ENCODE measurements at regions not wholly inside any gene's neighbourhood (a gene's known extent, or its start where the extent isn't known, plus 50 kb on each side); places are given as distances from the start of the nearest gene placed in this dataset.

DNA sequence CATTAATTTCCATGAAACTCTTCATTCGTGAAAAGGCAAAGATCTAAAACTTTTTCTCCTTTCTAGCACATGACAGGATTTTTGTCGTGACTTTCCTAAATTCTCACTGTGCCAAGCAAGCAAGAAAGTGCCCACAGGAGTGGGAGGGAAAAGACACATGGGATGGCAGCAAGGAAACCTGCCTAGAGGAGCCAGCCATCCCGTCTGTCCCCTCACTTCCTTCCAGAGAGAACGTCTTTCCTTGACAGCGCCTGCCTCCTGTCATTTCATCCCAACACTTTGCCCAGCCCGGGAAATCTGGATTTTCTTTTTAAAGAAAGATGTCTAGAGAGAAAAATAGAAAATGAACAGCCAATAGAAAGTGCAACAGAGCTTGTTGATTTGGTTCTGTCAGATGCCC, 200.6 kb upstream of the PTBP2 start (continued):
- TF ChIP-seq USF2 (IDR thresholded peaks at IDR 0.05; ENCODE audit: borderline replicate concordance, low read depth, low read length) (no peak), GATA2 (CRISPR knock-in tag; IDR thresholded peaks at IDR 0.05) (no peak), RFX5 (IDR thresholded peaks at IDR 0.05; ENCODE audit: low read length) (no peak), RXRA (IDR thresholded peaks at IDR 0.05; ENCODE audit: borderline replicate concordance, low read depth) (no peak), YY1 (IDR thresholded peaks at IDR 0.05; ENCODE audit: low read depth) (no peak), IRF3 (IDR thresholded peaks at IDR 0.05; ENCODE audit: low read depth, low read length) (no peak), FOSL2 (IDR thresholded peaks at IDR 0.05; ENCODE audit: borderline replicate concordance, low read depth) (no peak), CHD2 (IDR thresholded peaks at IDR 0.05; ENCODE audit: low read length, partially characterized antibody) (no peak), SMC3 (IDR thresholded peaks at IDR 0.05; ENCODE audit: low read depth, low read length) (no peak), TEAD4 (IDR thresholded peaks at IDR 0.05; ENCODE audit: borderline replicate concordance, insufficient read depth) (no peak), JUND (IDR thresholded peaks at IDR 0.05) (no peak), EP300 (IDR thresholded peaks at IDR 0.05; ENCODE audit: borderline replicate concordance in 1 of 2, low read depth in 1 of 2, low read length in 1 of 2) (no peak)
- TF ChIP-seq, protein P1, sequence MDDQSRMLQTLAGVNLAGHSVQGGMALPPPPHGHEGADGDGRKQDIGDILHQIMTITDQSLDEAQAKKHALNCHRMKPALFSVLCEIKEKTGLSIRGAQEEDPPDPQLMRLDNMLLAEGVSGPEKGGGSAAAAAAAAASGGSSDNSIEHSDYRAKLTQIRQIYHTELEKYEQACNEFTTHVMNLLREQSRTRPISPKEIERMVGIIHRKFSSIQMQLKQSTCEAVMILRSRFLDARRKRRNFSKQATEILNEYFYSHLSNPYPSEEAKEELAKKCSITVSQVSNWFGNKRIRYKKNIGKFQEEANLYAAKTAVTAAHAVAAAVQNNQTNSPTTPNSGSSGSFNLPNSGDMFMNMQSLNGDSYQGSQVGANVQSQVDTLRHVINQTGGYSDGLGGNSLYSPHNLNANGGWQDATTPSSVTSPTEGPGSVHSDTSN (IDR thresholded peaks at IDR 0.05): no peak

DNA sequence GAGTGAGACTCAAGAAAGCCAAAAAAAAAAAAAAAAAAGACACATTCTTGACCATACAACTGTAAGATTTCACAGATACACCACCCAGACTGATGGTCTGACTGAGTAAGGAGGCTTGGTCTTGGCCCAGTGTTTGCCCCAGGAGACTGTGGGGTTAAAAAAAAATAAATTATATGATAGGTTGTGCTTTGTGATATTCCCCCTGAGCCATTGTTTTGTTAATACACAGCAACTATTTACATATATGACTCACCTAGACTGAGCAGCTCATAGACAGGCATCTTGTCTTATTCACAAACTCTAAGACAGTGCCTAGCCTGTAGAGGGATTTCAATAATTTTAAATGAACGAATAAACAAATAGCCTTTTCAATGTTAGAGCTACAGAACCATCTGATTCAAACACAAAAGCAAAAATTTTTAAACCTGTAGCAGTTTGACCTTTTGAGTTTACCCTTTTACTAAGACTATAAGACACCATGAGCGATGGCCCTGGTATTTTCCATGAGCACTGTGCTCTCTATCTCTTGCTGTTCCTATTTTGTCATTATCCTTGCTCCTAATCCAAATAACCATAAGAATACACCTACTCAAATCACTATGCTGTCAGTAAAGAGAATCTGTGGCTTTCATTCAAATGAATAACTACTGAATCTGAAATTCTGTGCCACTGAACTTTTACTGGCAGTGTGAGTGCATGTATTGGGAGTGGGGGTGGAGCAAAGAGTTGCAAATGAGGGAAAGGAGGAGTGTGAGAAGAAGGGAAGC, 199.4 kb upstream of the PTBP2 start:
- DNase-seq: no peak
- no peaks in the 10 kb centered on the region for H3K9me2 ChIP-seq

More for the DNA sequence above, 199.4 kb upstream of the PTBP2 start:
- H3K36me3 ChIP-seq (replicated peaks in 1 of 2; ENCODE audit: control insufficient read depth in 1 of 2, insufficient read depth in 2 of 2, low read length in 1 of 2): no peaks in the 10 kb centered on the region
- no peaks in the 10 kb centered on the region for H3K4me1 ChIP-seq (ENCODE audit: control insufficient read depth in 1 of 2, insufficient read depth in 2 of 2, low read depth in 1 of 2, low read length in 1 of 2)
- CTCF ChIA-PET: interaction anchor here (1.1 kb wide), 1 partner anchor 1946 kb away, joined by 3 read pairs; no protein-coding TSS in a partner anchor
- TF ChIP-seq, protein P2, sequence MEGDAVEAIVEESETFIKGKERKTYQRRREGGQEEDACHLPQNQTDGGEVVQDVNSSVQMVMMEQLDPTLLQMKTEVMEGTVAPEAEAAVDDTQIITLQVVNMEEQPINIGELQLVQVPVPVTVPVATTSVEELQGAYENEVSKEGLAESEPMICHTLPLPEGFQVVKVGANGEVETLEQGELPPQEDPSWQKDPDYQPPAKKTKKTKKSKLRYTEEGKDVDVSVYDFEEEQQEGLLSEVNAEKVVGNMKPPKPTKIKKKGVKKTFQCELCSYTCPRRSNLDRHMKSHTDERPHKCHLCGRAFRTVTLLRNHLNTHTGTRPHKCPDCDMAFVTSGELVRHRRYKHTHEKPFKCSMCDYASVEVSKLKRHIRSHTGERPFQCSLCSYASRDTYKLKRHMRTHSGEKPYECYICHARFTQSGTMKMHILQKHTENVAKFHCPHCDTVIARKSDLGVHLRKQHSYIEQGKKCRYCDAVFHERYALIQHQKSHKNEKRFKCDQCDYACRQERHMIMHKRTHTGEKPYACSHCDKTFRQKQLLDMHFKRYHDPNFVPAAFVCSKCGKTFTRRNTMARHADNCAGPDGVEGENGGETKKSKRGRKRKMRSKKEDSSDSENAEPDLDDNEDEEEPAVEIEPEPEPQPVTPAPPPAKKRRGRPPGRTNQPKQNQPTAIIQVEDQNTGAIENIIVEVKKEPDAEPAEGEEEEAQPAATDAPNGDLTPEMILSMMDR (IDR thresholded peaks at IDR 0.05): no peak
- TF ChIP-seq MXI1 (IDR thresholded peaks at IDR 0.05; ENCODE audit: low read depth, low read length) (no peak), CHD2 (IDR thresholded peaks at IDR 0.05; ENCODE audit: low read length, partially characterized antibody) (no peak), IRF3 (IDR thresholded peaks at IDR 0.05; ENCODE audit: low read depth, low read length) (no peak), NRF1 (IDR thresholded peaks at IDR 0.05; ENCODE audit: low read depth, low read length) (no peak), ELF1 (IDR thresholded peaks at IDR 0.05) (no peak), RCOR1 (IDR thresholded peaks at IDR 0.05; ENCODE audit: low read length) (no peak), RAD21 (IDR thresholded peaks at IDR 0.05; ENCODE audit: low read length) (no peak), GATA2 (CRISPR knock-in tag; IDR thresholded peaks at IDR 0.05) (no peak)
- H3K27me3 ChIP-seq (ENCODE audit: insufficient read depth): no peaks in the 10 kb centered on the region
- H3K4me2 ChIP-seq: no peak overlapping the region
- no peak overlapping the region for H3K4me3 ChIP-seq (ENCODE audit: low read depth in 2 of 2, low read length in 1 of 2)
- H3K9ac ChIP-seq: no peak overlapping the region
- H3K9me3 ChIP-seq: no peaks in the 10 kb centered on the region
- H3K27ac ChIP-seq (ENCODE audit: low read depth in 2 of 2, low read length in 1 of 2): no peak overlapping the region
- H3F3A ChIP-seq (replicated peaks; ENCODE audit: insufficient read depth): no peaks in the 10 kb centered on the region
- WGBS (ENCODE audit: low lambda C conversion rate): 70% methylated on average over 2 of the region's 2 CpGs
- no peaks in the 10 kb centered on the region for H4K20me1 ChIP-seq (ENCODE audit: insufficient read depth)
- H2AFZ ChIP-seq (ENCODE audit: low read depth): no peak overlapping the region
- POLR2A ChIA-PET: no interaction called here
- H3K79me2 ChIP-seq (ENCODE audit: insufficient read depth): no peaks in the 10 kb centered on the region

All from SK-N-SH (cell line).